Right renal pelvis (tissue), 4 donors: ENCODE measurements at regions not wholly inside any gene's neighbourhood (a gene's known extent, or its start where the extent isn't known, plus 50 kb on each side); places are given as distances from the start of the nearest gene placed in this dataset.
A peak's percentile ranks its signal among the peaks of the same experiment; 100 is the strongest.

ENCODE experiments used
- DNase-seq, 4 donors: peaks; one replicate each; pipeline ENCODE4 v3.0.0-alpha.2; 2013; ENCODE audit warnings: low read depth in 4 of 4, low spot score in 3 of 4, missing footprints in 1 of 4

GRCh38 chr20:7667194-7667593 is 273.1 kb downstream of the HAO1 start:
- DNase-seq = no peak

DNA sequence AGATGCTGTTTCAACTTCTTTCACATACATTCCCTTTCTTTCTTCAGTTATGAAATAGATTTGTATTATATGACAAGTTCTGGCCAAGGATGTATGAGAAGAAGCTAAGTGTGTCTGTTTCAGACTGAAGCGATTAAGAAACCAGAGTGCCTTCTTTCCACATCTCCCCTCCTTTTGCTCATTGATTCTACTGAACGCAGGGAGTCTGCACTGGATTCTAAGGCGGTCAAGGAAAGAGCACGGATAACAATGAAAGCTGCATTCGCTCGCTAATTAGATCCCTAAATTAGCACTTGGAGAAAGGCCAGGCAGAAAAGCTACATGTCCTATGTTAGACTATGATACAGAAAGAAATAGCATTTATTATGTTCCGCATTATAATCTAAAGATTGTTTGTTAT is 267.7 kb downstream of the HAO1 start:
- DNase-seq = no peak

DNA sequence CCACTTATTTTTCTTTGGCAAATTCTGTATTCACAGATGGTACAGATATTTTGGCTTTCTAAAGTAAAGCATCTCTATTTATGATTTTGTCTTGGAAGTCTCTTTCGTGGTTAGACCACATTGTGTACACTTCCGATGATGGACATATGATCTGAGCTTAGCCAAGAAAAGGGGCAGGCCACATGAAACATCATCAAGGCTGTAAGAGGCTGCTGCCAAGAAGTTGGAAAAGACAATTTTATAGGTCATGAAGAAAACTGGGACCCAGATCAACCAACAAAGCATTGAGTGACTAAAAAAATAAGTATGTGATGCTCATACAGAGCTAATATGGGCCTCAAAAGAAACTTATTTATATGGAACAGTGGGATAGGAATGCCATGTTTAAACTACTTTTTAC is 266.4 kb downstream of the HAO1 start:
- DNase-seq = no peak

GRCh38 chr20:7682916-7683315 is 257.3 kb downstream of the HAO1 start:
- no peak for DNase-seq

DNA sequence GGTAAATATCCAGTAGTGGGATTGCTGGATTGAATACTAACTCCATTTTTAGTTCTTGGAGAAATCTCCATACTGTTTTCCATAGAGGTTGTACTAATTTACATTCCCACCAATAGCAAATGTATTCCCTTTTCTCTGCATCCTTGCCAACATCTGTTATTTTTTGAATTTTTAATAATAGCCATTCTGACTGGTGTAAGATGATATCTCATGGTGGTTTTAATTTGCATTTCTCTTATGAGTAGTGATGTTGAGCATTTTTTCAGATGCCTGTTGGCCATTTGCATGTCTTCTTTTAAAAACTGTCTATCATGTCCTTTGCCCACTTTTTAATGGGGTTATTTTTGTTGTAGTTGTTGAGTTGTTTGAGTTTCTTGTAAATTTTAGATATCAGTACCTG is 253.2 kb downstream of the HAO1 start:
- DNase-seq = no peak

- no peak for DNase-seq
These were observed 251.1 kb downstream of the HAO1 start for GRCh38 chr20:7689151-7689550.

DNA sequence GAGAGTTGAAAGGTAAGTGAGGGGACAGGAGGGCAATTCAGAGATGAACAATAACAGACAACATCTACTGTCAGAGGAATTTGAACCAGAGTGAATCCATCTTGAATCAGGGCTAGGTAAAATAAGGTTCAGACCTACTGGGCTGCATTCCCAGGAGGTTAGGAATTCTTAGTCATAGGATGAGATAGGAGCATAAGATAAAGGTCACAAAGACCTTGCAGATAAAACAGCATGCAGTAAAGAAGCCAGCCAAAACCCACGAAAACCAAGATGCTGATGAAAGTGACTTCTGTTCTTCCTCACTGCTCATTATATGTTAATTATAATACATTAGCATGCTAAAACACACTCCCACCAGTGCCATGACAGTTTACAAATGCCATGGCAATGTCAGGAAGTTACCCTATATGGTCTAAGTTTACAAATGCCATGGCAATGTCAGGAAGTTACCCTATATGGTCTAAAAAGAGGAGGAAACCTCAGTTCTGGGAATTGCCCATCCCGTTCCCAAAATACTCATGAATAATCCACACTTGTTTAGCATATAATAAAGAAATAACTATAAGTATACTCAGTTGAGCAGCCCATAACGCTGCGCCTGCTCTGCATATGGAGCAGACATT is 248.5 kb downstream of the HAO1 start:
- no peak for DNase-seq

DNA sequence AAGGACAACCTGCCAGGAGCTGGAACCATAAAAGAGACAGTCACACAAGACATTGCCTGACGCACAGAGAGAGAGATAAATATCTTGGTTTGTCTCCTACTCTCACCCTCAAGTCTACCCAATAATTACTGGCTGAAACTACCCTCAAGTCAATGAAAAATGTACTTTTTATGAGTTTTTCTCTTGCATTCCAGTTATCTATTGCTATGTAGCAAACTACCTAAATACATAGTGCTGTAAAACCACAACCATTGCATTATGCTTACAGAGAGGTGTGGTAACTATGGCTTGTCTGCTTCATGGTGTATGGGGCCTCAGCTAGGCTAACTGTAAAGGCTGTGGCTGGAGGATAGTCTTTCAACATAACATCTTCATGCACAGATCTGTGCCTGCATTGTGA is 247.8 kb downstream of the HAO1 start:
- DNase-seq = no peak

- no peak for DNase-seq
These were observed 246.5 kb downstream of the HAO1 start for GRCh38 chr20:7693761-7694160.

DNA sequence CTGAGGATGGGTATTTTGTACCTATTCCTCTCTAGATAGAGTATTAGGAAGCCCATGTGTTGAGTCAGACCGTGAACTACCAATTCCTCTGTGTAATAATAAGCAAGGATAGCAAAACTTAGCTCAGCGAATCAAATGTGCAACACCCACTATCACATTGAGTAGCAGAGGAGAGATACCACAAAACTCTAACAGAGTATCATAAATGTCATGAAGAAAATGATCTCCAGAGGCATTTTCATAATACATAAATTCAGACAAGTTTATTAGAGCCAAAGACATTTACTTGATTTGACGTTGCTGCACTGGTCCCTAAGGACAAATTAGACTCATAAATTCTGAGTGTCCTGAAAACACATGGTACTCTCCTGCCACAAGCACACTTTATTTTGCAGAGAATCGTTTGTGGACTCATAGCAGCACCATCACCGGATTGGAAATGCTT is 245.2 kb downstream of the HAO1 start:
- no peak for DNase-seq

DNA sequence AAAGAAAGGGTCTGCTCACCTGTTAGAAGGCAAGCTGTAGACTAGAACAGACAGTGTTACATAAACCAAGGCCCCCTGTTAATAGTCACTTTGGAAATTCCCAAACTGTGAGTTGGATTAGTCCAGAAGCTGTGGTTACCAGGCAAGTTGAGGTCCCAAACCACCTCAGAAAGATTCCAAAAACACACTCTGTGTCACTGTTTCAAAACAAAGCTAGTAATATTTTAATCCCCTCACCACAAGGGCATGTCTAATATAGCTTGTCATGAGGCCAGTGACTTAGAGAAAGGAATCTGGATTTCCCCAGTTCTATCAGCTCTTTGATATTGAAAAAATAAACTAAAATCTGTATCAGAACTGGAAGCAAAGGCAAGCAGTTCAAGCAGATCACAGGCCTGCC is 244.6 kb downstream of the HAO1 start:
- no peak for DNase-seq

GRCh38 chr20:7696311-7696710 is 243.9 kb downstream of the HAO1 start:
- DNase-seq = no peak

GRCh38 chr20:7702141-7702540 is 238.1 kb downstream of the HAO1 start:
- DNase-seq = no peak

DNA sequence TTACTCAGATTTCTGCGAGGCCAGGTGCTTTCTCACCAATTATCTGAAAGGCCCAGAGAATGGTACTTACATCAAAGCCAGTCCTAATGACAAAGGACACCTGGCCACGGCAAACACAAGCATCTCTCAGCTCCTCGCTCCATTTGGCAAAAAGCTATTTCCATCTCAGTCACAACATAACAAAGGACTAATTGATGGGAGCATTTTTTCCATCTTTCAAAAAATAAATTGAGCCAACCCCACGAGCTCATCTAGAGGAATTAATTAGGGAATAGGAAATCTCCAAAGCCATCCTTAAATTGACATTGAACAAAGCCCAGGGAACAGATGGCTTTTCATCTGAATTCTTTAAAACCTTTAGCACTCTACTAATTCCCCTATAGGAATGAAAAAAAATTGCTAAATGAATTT is 236.7 kb downstream of the HAO1 start:
- no peak for DNase-seq

DNA sequence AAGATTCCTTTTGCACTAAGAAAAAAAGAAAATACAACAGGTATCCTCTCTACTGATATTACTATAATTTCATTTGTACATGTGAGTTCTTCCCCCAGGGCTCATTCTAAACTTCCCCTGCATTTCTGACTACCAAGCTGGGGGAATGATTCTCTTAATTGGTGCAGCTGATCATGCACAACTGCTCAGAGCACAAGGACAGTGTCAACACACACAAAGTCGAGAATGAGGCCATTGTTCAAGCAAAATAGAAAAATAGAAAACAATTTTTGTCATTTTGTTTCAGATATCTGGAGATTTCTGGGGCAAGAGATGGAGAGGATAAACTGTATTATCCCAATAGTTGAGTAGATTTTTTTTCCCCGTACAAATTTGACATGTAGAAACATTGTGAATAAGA is 236.3 kb downstream of the HAO1 start:
- no peak for DNase-seq

DNA sequence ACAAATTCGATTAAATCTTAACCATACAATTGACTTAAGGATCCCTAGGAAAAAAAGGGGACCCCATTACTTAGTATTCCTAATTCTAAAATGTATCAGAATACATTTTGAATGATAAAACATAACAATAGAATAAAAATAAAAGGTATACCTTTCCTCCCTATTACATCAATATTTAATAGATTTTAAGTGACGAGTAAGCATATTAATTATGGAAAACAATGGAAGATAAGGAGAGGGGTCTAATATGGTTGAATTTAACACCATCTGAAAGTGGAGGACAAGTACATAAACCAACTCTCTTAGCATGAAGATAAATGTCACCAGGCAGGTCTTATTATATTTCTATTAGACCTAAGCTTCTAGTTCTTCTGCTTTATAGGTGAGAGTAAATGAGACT is 232.1 kb downstream of the HAO1 start:
- no peak for DNase-seq

GRCh38 chr20:7708782-7709181 is 231.5 kb downstream of the HAO1 start:
- no peak for DNase-seq

- DNase-seq = no peak
These were observed 229.8 kb downstream of the HAO1 start for GRCh38 chr20:7710440-7710839.

DNA sequence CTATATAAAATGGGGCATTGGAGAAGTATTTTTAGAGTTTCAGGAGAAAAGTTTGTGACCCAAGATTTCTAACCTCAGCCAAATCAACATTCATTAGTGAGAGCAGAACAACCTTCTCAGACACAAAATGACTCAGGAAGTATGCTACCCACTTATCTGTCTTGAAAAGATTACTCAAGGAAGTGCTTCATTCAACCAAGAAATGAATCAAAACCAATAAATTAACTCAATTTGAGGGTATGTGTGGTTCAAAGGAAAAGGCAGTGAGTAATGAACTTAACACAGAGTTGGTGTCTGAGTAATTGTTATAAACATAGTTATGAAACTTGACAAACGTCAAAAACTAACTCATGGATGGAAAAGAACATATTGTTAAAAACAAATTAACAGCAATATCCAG is 227.6 kb downstream of the HAO1 start:
- DNase-seq = no peak

DNA sequence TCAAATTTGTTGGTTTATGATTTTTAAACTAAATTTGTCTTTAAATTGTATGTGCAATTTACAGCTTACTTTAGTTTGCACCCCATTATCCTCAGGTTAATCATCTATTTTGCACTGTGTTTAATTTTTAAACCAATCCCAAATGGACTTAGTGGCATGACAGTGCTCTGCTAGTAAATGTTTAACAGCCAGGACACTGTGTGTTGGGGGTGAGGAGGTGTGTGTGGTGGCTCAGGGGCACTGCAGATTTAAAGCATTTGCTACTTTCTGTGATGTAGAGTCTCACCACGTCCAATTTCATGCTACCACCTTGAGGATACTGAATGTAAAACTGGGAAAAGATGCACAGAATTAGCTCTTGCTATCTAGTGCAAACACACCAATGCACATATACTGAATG is 225.7 kb downstream of the HAO1 start:
- peak in 3 of 4 donors; percentile 27 to 37 (median 31) for DNase-seq

DNA sequence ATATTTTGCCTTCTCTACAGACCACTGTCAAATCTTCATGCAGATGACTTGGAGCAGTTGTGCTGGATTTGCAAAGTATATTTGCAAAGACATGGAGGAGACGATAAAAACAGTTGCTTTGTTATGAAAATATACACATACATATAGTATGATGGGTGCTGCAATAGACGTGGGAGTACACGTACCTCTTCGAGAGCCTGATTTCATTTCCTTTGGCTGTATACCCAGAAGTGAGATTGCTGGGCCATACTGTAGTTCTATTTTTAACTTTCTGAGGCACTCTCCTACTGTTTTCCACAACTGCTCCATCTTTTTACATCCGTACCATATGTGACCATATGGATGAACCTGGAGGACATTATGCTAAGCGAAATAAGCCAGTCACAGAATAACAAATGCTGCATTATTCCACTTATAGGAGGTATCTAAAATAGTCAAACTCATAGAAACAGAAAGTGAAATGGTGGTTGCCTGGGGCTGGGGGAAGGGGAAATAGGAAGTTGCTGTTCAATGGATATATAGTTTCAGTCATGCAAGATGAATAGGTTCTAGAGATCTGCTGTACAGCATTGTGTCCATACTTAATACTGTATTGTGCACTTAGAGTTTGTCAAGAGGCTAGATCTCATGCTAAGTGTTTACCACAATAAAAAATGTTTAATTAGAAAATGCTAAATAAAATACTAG is 223.8 kb downstream of the HAO1 start:
- no peak for DNase-seq

DNA sequence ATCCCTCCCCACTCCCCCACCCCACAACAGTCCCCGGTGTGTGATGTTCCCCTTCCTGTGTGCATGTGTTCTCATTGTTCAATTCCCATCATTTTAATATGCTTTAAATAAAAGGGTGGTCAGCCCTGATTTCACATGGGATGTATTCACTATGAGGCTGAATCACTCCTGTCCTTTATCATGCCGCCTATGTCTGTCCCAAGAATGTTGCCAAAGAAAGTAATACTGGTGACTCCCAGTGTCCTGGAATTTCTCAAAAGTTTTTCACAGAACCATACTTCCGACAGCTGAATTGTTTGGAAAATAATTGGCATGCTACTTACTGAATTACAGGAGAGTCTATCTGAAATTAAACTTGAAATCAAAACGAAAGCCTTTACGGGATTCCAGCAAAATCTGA is 217.7 kb downstream of the HAO1 start:
- no peak for DNase-seq

DNA sequence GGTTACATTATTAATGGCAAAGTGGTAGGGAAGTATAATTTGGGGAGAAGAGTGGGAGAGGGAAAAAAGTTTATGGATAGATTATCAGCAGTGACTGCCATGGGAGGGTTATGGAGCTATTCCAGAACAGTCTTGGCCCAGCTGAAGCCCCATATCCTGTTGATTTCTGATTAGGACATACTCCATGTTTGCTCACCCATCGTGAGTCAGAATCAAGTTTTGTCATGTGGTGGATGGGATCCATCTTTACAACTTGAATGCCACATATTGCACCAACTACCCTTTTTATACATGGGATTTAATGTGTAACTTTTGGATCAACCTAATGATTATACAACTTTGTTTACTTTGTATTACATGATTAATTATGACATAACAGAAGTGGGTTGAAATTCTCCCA is 217.0 kb downstream of the HAO1 start:
- no peak for DNase-seq
